GM23248 (cell line): ENCODE measurements at regions not wholly inside any gene's neighbourhood (a gene's known extent, or its start where the extent isn't known, plus 50 kb on each side); places are given as distances from the start of the nearest gene placed in this dataset.
"Not testable (repeated sequence)": the region's sequence is repeated elsewhere in the genome, so short reads cannot be mapped to it uniquely, and the experiment has no call there.

Experiments
- DNase-seq: peaks from one replicate; pipeline ENCODE4 v3.0.0-alpha.2; 2015
- H2AFZ ChIP-seq: fragments of 200-600 bp; sonication (generic); 2 replicates; pipeline ENCODE4 v1.6.1; 2016; ENCODE audit warnings: antibody characterized with exemption
- H3F3A ChIP-seq: fragments of 200-600 bp; sonication (generic); 2 replicates; pipeline ENCODE4 v1.6.1; 2016; ENCODE audit warnings: mild to moderate bottlenecking, antibody characterized with exemption, mixed run types; ENCODE audit not compliant: insufficient read depth
- H3K27ac ChIP-seq: fragments of 200-600 bp; sonication (generic); 2 replicates; pipeline ENCODE4 v1.5.1; 2016; ENCODE audit warnings: mild to moderate bottlenecking
- H3K27me3 ChIP-seq: fragments of 200-600 bp; sonication (generic); replicated peaks from 2 replicates; pipeline ENCODE4 v1.6.1; 2016; ENCODE audit warnings: mild to moderate bottlenecking; ENCODE audit not compliant: insufficient read depth
- H3K36me3 ChIP-seq: fragments of 200-600 bp; sonication (generic); 2 replicates; pipeline ENCODE4 v1.6.1; 2016; ENCODE audit warnings: low read depth, mild to moderate bottlenecking
- H3K4me1 ChIP-seq: fragments of 200-600 bp; sonication (generic); 2 replicates; pipeline ENCODE4 v1.6.1; 2016; ENCODE audit warnings: mild to moderate bottlenecking; ENCODE audit not compliant: insufficient read depth
- H3K4me2 ChIP-seq: fragments of 200-600 bp; sonication (generic); one replicate; pipeline ENCODE4 v1.6.1; 2016; ENCODE audit warnings: mild to moderate bottlenecking; ENCODE audit not compliant: unreplicated experiment
- H3K4me3 ChIP-seq: fragments of 200-600 bp; sonication (generic); 2 replicates; pipeline ENCODE4 v1.5.1; 2016; ENCODE audit warnings: mild to moderate bottlenecking
- H3K79me2 ChIP-seq: fragments of 200-600 bp; sonication (generic); 2 replicates; pipeline ENCODE4 v1.6.1; 2016; ENCODE audit warnings: mild to moderate bottlenecking; ENCODE audit not compliant: insufficient read depth
- H3K9ac ChIP-seq: fragments of 200-600 bp; sonication (generic); 2 replicates; pipeline ENCODE4 v1.6.1; 2016; ENCODE audit warnings: mild to moderate bottlenecking
- H3K9me2 ChIP-seq: fragments of 200-600 bp; sonication (generic); 2 replicates; pipeline ENCODE4 v1.6.1; 2016; ENCODE audit warnings: mixed run types, mild to moderate bottlenecking, moderate library complexity; ENCODE audit not compliant: insufficient read depth
- H3K9me3 ChIP-seq: fragments of 200-600 bp; sonication (generic); one replicate; pipeline ENCODE4 v1.6.1; 2017; ENCODE audit warnings: low read depth
- H4K20me1 ChIP-seq: fragments of 200-600 bp; sonication (generic); 2 replicates; pipeline ENCODE4 v1.6.0; 2016; ENCODE audit not compliant: insufficient read depth
- EZH2 ChIP-seq: fragments of 200-600 bp; sonication (generic); IDR thresholded peaks from 2 replicates; pipeline ENCODE4 v1.6.1; 2018; ENCODE audit warnings: antibody characterized with exemption, mild to moderate bottlenecking; ENCODE audit not compliant: insufficient read depth, poor library complexity, severe bottlenecking
- EZH2phosphoT487 ChIP-seq: fragments of 200-600 bp; sonication (generic); IDR thresholded peaks from 2 replicates; pipeline ENCODE4 v1.6.1; 2018; ENCODE audit warnings: antibody characterized with exemption, moderate library complexity, mild to moderate bottlenecking, low read depth; ENCODE audit not compliant: insufficient read depth
- WGBS, 2 experiments: methylation state at CpG; one replicate each; pipeline ENCODE4 v1.1.6; 2015 to 2017; ENCODE audit warnings: low lambda C conversion rate in 2 of 2, low coverage in 1 of 2; ENCODE audit errors: missing lambda C conversion rate in 2 of 2; 5-methylcytosine and 5-hydroxymethylcytosine counted together
- in situ Hi-C: fragments of 300-500 bp; cut with MboI; formaldehyde crosslinking; loops from 2 replicates; pipeline ENCODE4 v1.15.0; 2020

DNA sequence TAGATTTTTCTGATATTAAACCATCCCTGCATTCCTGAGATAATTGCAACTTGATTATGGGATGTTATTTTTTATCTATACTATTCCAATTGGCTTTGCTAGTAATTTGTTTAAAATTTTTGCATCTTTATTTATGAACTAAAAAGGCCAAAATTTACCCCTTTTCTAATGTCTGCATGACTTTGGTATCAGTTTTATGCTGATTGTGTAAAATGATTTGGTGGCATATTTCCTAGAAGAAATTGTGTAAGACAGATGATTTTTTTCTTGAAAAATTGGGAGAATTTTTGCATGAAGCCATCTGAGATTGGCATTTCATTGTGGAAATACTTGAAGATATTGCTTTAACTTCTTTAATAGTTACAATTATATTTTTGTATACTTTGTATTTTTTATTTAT, 183.8 kb upstream of the TBL1XR1 start:
- Histone ChIP-seq H3K4me1 (peaks cover 6% of the 10 kb centered on the region), H3K9ac (no peak overlapping the region), H3K9me2 (no peaks in the 10 kb centered on the region), H3F3A (peaks cover 7% of the 10 kb centered on the region), H3K36me3 (no peaks in the 10 kb centered on the region), H3K4me2 (no peak overlapping the region), H2AFZ (no peak overlapping the region), H3K9me3 (no peaks in the 10 kb centered on the region), H3K4me3 (no peak overlapping the region), H3K79me2 (no peaks in the 10 kb centered on the region), H3K27me3 (no peaks in the 10 kb centered on the region), H4K20me1 (no peaks in the 10 kb centered on the region), H3K27ac (no peak overlapping the region)
- in situ Hi-C loops = no loop called here
- no peak for DNase-seq
- TF ChIP-seq EZH2phosphoT487 (no peak), EZH2 (no peak)

GRCh38 chr3:177382944-177383343, 185.7 kb upstream of the TBL1XR1 start:
- no peak overlapping the region for H3K4me3 ChIP-seq
- in situ Hi-C loops = no loop called here
- no peak overlapping the region for H2AFZ ChIP-seq

DNA sequence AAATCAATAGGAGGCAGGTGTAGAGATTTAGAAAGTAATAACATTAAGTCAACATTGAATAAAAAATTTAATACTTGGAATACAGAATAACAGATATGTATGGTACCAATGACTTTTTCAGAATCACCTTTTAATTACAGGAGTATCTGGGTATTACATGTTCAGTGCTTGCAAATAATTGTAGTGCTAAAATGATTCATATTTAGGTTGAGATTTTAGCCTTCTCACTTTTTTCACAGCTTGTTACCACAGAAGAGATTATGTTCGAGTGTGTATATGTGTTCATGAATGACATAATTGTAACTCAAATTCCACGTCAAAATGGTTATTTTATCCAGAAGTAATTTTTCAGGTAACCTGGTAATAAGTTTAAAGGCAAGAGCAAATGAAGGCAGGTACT, 187.9 kb upstream of the TBL1XR1 start:
- Histone ChIP-seq H3K4me2 (no peak overlapping the region), H3F3A (peaks cover 14% of the 10 kb centered on the region), H3K27me3 (no peaks in the 10 kb centered on the region), H3K27ac (no peak overlapping the region), H3K79me2 (no peaks in the 10 kb centered on the region), H3K9me3 (no peaks in the 10 kb centered on the region), H4K20me1 (no peaks in the 10 kb centered on the region), H2AFZ (no peak overlapping the region), H3K36me3 (no peaks in the 10 kb centered on the region), H3K4me1 (peaks cover 11% of the 10 kb centered on the region), H3K9me2 (no peaks in the 10 kb centered on the region), H3K4me3 (no peak overlapping the region), H3K9ac (no peak overlapping the region)
- in situ Hi-C loops = no loop called here
- TF ChIP-seq EZH2phosphoT487 (no peak), EZH2 (no peak)
- no peak for DNase-seq
- 97 to 98% methylated on average over 2 of the region's 2 CpGs for WGBS, 2 experiments

More at GRCh38 chr3:177382944-177383343, 185.7 kb upstream of the TBL1XR1 start:
- no peaks in the 10 kb centered on the region for H3K27me3 ChIP-seq
- H3K36me3 ChIP-seq = no peaks in the 10 kb centered on the region
- DNase-seq = no peak
- peaks cover 14% of the 10 kb centered on the region for H3F3A ChIP-seq
- 89 to 90% methylated on average over 8 of the region's 8 CpGs for WGBS, 2 experiments
- H3K9ac ChIP-seq = no peak overlapping the region
- H3K4me2 ChIP-seq = no peak overlapping the region
- no peak for TF ChIP-seq EZH2
- TF ChIP-seq EZH2phosphoT487 = no peak
- H3K4me1 ChIP-seq = peaks cover 11% of the 10 kb centered on the region
- H3K9me2 ChIP-seq = no peaks in the 10 kb centered on the region
- no peak overlapping the region for H3K27ac ChIP-seq
- H3K79me2 ChIP-seq = no peaks in the 10 kb centered on the region
- H3K9me3 ChIP-seq = no peaks in the 10 kb centered on the region
- H4K20me1 ChIP-seq = no peaks in the 10 kb centered on the region

DNA sequence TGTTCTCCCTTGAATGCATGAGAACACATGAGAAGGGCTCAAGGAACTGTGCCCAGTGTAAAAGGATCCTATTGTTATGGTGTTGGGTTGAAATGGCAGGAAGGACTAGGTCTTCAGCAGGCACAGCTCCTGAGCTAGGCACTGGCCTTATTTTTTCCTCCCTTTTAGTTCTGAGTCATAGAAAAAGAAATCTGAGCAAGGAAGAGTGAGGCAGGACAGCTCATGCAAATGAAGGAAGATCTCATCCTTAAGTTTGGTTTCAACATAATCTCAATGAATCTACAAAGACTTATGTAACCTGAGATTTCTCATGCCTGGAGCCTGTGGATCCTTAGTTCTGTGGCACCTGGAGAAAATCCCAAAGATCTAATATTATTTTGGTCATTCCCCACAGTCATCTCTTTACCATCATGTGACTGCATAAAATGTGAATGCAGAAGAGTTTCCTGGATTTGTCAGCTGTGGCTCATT, 188.6 kb upstream of the TBL1XR1 start:
- in situ Hi-C loops = no loop called here
- TF ChIP-seq EZH2 (no peak), EZH2phosphoT487 (no peak)
- Histone ChIP-seq H3K36me3 (no peaks in the 10 kb centered on the region), H3K27me3 (no peaks in the 10 kb centered on the region), H3K9me2 (no peaks in the 10 kb centered on the region), H4K20me1 (no peaks in the 10 kb centered on the region), H2AFZ (peak overlapping the region; percentile 3; the same call in 1 of the 2 replicates), H3K79me2 (no peaks in the 10 kb centered on the region), H3K27ac (peak overlapping the region; percentile 32), H3K9ac (no peak overlapping the region), H3K4me1 (peaks cover 11% of the 10 kb centered on the region), H3K9me3 (no peaks in the 10 kb centered on the region), H3K4me2 (no peak overlapping the region), H3F3A (peaks cover 14% of the 10 kb centered on the region), H3K4me3 (no peak overlapping the region)
- peak; percentile 85 for DNase-seq

- H3K36me3 ChIP-seq = no peaks in the 10 kb centered on the region
- H3K9me3 ChIP-seq = no peaks in the 10 kb centered on the region
- no peak for TF ChIP-seq EZH2
- no peak for TF ChIP-seq EZH2phosphoT487
- DNase-seq = no peak
- no peak overlapping the region for H3K27ac ChIP-seq
- H3F3A ChIP-seq = peaks cover 14% of the 10 kb centered on the region
- no peak overlapping the region for H3K4me3 ChIP-seq
- no peaks in the 10 kb centered on the region for H3K79me2 ChIP-seq
- H3K9me2 ChIP-seq = no peaks in the 10 kb centered on the region
- WGBS, 2 experiments = 96 to 100% methylated on average over 1 of the region's 1 CpG
- in situ Hi-C loops = no loop called here
- no peak overlapping the region for H3K4me2 ChIP-seq
- no peaks in the 10 kb centered on the region for H4K20me1 ChIP-seq
- no peak overlapping the region for H3K9ac ChIP-seq
- H2AFZ ChIP-seq = no peak overlapping the region
- H3K27me3 ChIP-seq = no peaks in the 10 kb centered on the region
- H3K4me1 ChIP-seq = peaks cover 11% of the 10 kb centered on the region
Observed at GRCh38 chr3:177388209-177388608, 190.9 kb upstream of the TBL1XR1 start.

DNA sequence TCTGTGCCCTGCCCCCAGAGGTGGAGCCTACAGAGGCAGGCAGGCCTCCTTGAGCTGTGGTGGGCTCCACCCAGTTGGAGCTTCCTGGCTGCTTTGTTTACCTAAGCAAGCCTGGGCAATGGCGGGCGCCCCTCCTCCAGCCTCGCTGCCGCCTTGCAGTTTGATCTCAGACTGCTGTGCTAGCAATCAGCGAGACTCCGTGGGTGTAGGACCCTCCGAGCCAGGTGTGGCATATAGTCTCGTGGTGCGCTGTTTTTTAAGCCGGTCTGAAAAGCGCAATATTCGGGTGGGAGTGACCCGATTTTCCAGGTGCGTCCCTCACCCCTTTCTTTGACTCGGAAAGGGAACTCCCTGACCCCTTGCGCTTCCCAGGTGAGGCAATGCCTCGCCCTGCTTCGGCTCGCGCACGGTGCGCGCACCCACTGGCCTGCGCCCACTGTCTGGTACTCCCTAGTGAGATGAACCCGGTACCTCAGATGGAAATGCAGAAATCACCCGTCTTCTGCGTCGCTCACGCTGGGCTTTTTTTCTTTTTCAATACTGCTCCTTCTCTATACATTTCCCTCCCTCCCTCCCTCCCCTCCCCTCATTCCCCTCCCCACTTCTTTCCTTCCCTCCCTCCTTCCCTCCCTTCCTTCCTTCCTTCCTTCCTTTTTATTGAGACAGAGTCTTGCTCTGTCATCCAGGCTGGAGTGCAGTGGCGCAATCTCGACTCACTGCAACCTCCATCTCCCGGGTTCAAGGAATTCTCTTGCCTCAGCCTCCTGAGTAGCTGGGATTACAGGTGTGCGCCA, 197.1 kb upstream of the TBL1XR1 start:
- in situ Hi-C loops, H3K9ac ChIP-seq: not testable (repeated sequence)

More for the DNA sequence above, 197.1 kb upstream of the TBL1XR1 start:
- not testable (repeated sequence) for H3K4me1 ChIP-seq, H3F3A ChIP-seq, H3K27ac ChIP-seq, DNase-seq, H3K9me2 ChIP-seq, H4K20me1 ChIP-seq, H3K36me3 ChIP-seq, H3K4me3 ChIP-seq, H3K27me3 ChIP-seq, H3K79me2 ChIP-seq, H3K9me3 ChIP-seq, H3K4me2 ChIP-seq, H2AFZ ChIP-seq
- WGBS, 2 experiments = 65 to 85% methylated on average over 5 to 29 of the region's 33 CpGs
